ENCODE measurements at regions not wholly inside any gene's neighbourhood (a gene's known extent, or its start where the extent isn't known, plus 50 kb on each side); places are given as distances from the start of the nearest gene placed in this dataset.

- TF ChIP-seq TAF1 (IDR thresholded peaks at IDR 0.05; ENCODE audit: borderline replicate concordance, insufficient read depth, low read length), result no peak
- TF ChIP-seq REST (IDR thresholded peaks at IDR 0.05; ENCODE audit: insufficient read depth in 1 of 2, low read depth in 2 of 2, low read length in 2 of 2), result no peak
- TF ChIP-seq FOXP2 (optimal IDR thresholded peaks at IDR 0.05; ENCODE audit: borderline replicate concordance, extremely low read depth, extremely low read length, insufficient read depth), result no peak
- TF ChIP-seq SIN3A (IDR thresholded peaks at IDR 0.05; ENCODE audit: borderline replicate concordance, insufficient read depth, low read length), result no peak
- no peak for TF ChIP-seq POLR2AphosphoS5 (IDR thresholded peaks at IDR 0.05; ENCODE audit: low read depth, low read length)
Observed at GRCh38 chr20:11436113-11436905, 481.4 kb upstream of the BTBD3 start.

- TF ChIP-seq REST (IDR thresholded peaks at IDR 0.05; ENCODE audit: insufficient read depth in 1 of 2, low read depth in 2 of 2, low read length in 2 of 2) (no peak), TAF1 (IDR thresholded peaks at IDR 0.05; ENCODE audit: borderline replicate concordance, insufficient read depth, low read length) (no peak), POLR2AphosphoS5 (IDR thresholded peaks at IDR 0.05; ENCODE audit: low read depth, low read length) (no peak), FOXP2 (optimal IDR thresholded peaks at IDR 0.05; ENCODE audit: borderline replicate concordance, extremely low read depth, extremely low read length, insufficient read depth) (no peak), SIN3A (IDR thresholded peaks at IDR 0.05; ENCODE audit: borderline replicate concordance, insufficient read depth, low read length) (no peak)
Observed at GRCh38 chr20:11437090-11437489, 480.6 kb upstream of the BTBD3 start.

GRCh38 chr20:11437611-11438380 is 479.9 kb upstream of the BTBD3 start:
- no peak for TF ChIP-seq FOXP2 (optimal IDR thresholded peaks at IDR 0.05; ENCODE audit: borderline replicate concordance, extremely low read depth, extremely low read length, insufficient read depth)
- TF ChIP-seq TAF1 (IDR thresholded peaks at IDR 0.05; ENCODE audit: borderline replicate concordance, insufficient read depth, low read length), result no peak
- no peak for TF ChIP-seq POLR2AphosphoS5 (IDR thresholded peaks at IDR 0.05; ENCODE audit: low read depth, low read length)
- TF ChIP-seq SIN3A (IDR thresholded peaks at IDR 0.05; ENCODE audit: borderline replicate concordance, insufficient read depth, low read length), result no peak
- TF ChIP-seq REST (IDR thresholded peaks at IDR 0.05; ENCODE audit: insufficient read depth in 1 of 2, low read depth in 2 of 2, low read length in 2 of 2), result no peak

GRCh38 chr20:11438412-11438811 is 479.3 kb upstream of the BTBD3 start:
- TF ChIP-seq FOXP2 (optimal IDR thresholded peaks at IDR 0.05; ENCODE audit: borderline replicate concordance, extremely low read depth, extremely low read length, insufficient read depth) (no peak), REST (IDR thresholded peaks at IDR 0.05; ENCODE audit: insufficient read depth in 1 of 2, low read depth in 2 of 2, low read length in 2 of 2) (no peak), POLR2AphosphoS5 (IDR thresholded peaks at IDR 0.05; ENCODE audit: low read depth, low read length) (no peak), TAF1 (IDR thresholded peaks at IDR 0.05; ENCODE audit: borderline replicate concordance, insufficient read depth, low read length) (no peak), SIN3A (IDR thresholded peaks at IDR 0.05; ENCODE audit: borderline replicate concordance, insufficient read depth, low read length) (no peak)
